ENCODE measurements at regions not wholly inside any gene's neighbourhood (a gene's known extent, or its start where the extent isn't known, plus 50 kb on each side); places are given as distances from the start of the nearest gene placed in this dataset.

DNA sequence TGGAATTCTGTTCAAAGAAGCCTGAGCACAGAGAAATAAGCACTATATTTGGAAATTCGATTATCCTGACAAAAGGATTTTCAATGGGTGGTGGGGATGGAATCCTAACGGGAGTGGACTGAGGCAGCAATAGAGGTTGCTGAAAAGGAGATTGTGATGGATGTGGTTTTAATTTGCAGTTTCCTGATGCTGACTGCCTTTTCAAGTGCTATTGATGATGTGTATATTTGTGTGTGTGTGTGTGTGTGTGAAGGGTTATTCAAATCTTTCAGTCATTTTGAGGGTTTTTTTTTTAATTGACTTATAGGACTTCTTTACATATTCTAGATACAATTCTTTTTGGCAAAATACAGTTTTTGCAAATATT, 614.5 kb downstream of the HINT1 start:
- Histone ChIP-seq H3K4me1 (replicated peaks in 1 of 4; ENCODE audit: control insufficient read depth in 3 of 4, insufficient read depth in 4 of 4, low read length in 3 of 4) (no peaks in the 10 kb centered on the region), H3K18ac (ENCODE audit: extremely low read depth, low read length) (no peak overlapping the region), H3K9ac (replicated peaks in 1 of 4; ENCODE audit: extremely low read depth in 1 of 4, low read depth in 3 of 4, low read length in 3 of 4) (no peak overlapping the region), H2BK20ac (ENCODE audit: low read length) (no peak overlapping the region), H3K79me1 (ENCODE audit: low read depth, low read length) (no peaks in the 10 kb centered on the region), H2AFZ (ENCODE audit: low read length) (no peak overlapping the region), H4K91ac (replicated peaks; ENCODE audit: insufficient read length, low read length) (no peak overlapping the region), H2BK15ac (ENCODE audit: low read length) (no peak overlapping the region), H3K14ac (ENCODE audit: insufficient read length) (no peak overlapping the region), H3K4me3 (ENCODE audit: extremely low read depth in 1 of 4, insufficient read depth in 2 of 4, low read depth in 3 of 4, low read length in 4 of 4) (no peak overlapping the region), H3K27ac (ENCODE audit: low read depth, low read length) (no peak overlapping the region), H3K79me2 (ENCODE audit: control insufficient read depth in 1 of 2, insufficient read depth in 2 of 2, low read length in 2 of 2) (no peaks in the 10 kb centered on the region), H3K4ac (replicated peaks; ENCODE audit: insufficient read length, low read depth, low read length) (no peak overlapping the region), H3K23ac (ENCODE audit: insufficient read length) (no peak overlapping the region), H2AK5ac (ENCODE audit: low read depth, low read length) (no peak overlapping the region), H2BK5ac (ENCODE audit: low read depth, low read length) (no peak overlapping the region), H4K20me1 (replicated peaks in 1 of 2; ENCODE audit: control insufficient read depth in 1 of 2, insufficient read depth in 2 of 2, low read length in 2 of 2) (no peaks in the 10 kb centered on the region), H2BK12ac (ENCODE audit: low read depth, low read length) (no peak overlapping the region), H2BK120ac (replicated peaks; ENCODE audit: low read depth, low read length) (no peak overlapping the region), H3K27me3 (replicated peaks in 1 of 4; ENCODE audit: control insufficient read depth in 3 of 4, extremely low read depth in 1 of 4, insufficient read depth in 3 of 4, low read length in 3 of 4) (no peaks in the 10 kb centered on the region), H4K5ac (ENCODE audit: insufficient read length, low read depth, low read length) (no peak overlapping the region), H4K8ac (ENCODE audit: extremely low read depth, insufficient read depth, low read length) (no peak overlapping the region), H3K9me3 (ENCODE audit: insufficient read depth in 2 of 2, low read depth in 1 of 2, low read length in 1 of 2) (peaks cover 7 to 9% of the 10 kb centered on the region in 2 experiments; a peak in 3 of 4 replicates), H3K4me2 (ENCODE audit: insufficient read depth in 1 of 2, low read depth in 2 of 2, low read length in 2 of 2) (no peak overlapping the region), H3K36me3 (ENCODE audit: control insufficient read depth in 2 of 4, insufficient read depth in 4 of 4, low read length in 3 of 4) (no peaks in the 10 kb centered on the region), H3K56ac (replicated peaks; ENCODE audit: insufficient read length, low read depth, low read length) (no peak overlapping the region), H3K23me2 (ENCODE audit: low read depth, low read length) (no peaks in the 10 kb centered on the region)
- whole genome bisulfite sequencing, 2 experiments (ENCODE audit: extremely low coverage in 1 of 2, insufficient coverage in 1 of 2, insufficient read length in 1 of 2, insufficient replicate concordance in 2 of 2, low coverage in 1 of 2, low lambda C conversion rate in 2 of 2, missing lambda C conversion rate in 1 of 2) = 87% methylated on average over 2 of the region's 2 CpGs; no CpG with 5 or more reads in 1 of the 2 experiments
- DNase-seq (ENCODE audit: low read depth in 1 of 2, low spot score in 2 of 2) (no peak), FAIRE-seq (no peak)
- POLR2A ChIA-PET (ENCODE audit: partially characterized antibody) = no interaction called here
- CTCF ChIA-PET (ENCODE audit: partially characterized antibody) = interaction anchor here (0.8 kb wide), 1 partner anchor 71 kb away, joined by 3 read pairs; no protein-coding TSS in a partner anchor
- TF ChIP-seq, protein P1, sequence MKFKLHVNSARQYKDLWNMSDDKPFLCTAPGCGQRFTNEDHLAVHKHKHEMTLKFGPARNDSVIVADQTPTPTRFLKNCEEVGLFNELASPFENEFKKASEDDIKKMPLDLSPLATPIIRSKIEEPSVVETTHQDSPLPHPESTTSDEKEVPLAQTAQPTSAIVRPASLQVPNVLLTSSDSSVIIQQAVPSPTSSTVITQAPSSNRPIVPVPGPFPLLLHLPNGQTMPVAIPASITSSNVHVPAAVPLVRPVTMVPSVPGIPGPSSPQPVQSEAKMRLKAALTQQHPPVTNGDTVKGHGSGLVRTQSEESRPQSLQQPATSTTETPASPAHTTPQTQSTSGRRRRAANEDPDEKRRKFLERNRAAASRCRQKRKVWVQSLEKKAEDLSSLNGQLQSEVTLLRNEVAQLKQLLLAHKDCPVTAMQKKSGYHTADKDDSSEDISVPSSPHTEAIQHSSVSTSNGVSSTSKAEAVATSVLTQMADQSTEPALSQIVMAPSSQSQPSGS (IDR thresholded peaks at IDR 0.05; ENCODE audit: low read length) = no peak
- TF ChIP-seq, protein P2, sequence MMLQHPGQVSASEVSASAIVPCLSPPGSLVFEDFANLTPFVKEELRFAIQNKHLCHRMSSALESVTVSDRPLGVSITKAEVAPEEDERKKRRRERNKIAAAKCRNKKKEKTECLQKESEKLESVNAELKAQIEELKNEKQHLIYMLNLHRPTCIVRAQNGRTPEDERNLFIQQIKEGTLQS (IDR thresholded peaks at IDR 0.05; ENCODE audit: insufficient read depth, low read depth, low read length) = no peak
- no peak for TF ChIP-seq RBBP5 (IDR thresholded peaks at IDR 0.05; ENCODE audit: borderline replicate concordance, low read depth, low read length)
- no peak for TF ChIP-seq SIX5 (IDR thresholded peaks at IDR 0.05; ENCODE audit: low read depth, low read length)
- TF ChIP-seq GTF2F1 (IDR thresholded peaks at IDR 0.05; ENCODE audit: borderline replicate concordance, low read depth, low read length) = no peak
- TF ChIP-seq POU5F1 (IDR thresholded peaks at IDR 0.05; ENCODE audit: low read depth, low read length) = no peak
- TF ChIP-seq POLR2A (IDR thresholded peaks at IDR 0.05; ENCODE audit: control extremely low read depth in 1 of 2, low read depth in 2 of 2, low read length in 2 of 2) = no peak
- TF ChIP-seq ASH2L (IDR thresholded peaks at IDR 0.05; ENCODE audit: low read length) = no peak
- no peak for TF ChIP-seq SRF (IDR thresholded peaks at IDR 0.05; ENCODE audit: low read depth, low read length)
- TF ChIP-seq SAP30 (IDR thresholded peaks at IDR 0.05; ENCODE audit: insufficient read depth, insufficient replicate concordance, low read length) = no peak
- TF ChIP-seq JUND (IDR thresholded peaks at IDR 0.05; ENCODE audit: low read length) = no peak
- TF ChIP-seq KDM5A (IDR thresholded peaks at IDR 0.05; ENCODE audit: low read length) = no peak
- TF ChIP-seq EZH2 (IDR thresholded peaks at IDR 0.05; ENCODE audit: low read depth, low read length, severe bottlenecking) = no peak
- TF ChIP-seq NRF1 (IDR thresholded peaks at IDR 0.05; ENCODE audit: low read depth, low read length) = no peak

All from H1 (cell line).